GM12878 (cell line): ENCODE measurements at regions not wholly inside any gene's neighbourhood (a gene's known extent, or its start where the extent isn't known, plus 50 kb on each side); places are given as distances from the start of the nearest gene placed in this dataset.
"Not testable (repeated sequence)": the region's sequence is repeated elsewhere in the genome, so short reads cannot be mapped to it uniquely, and the experiment has no call there.

Experiments used
- ATAC-seq: fragments of 200-7000 bp; cut with Tn5 transposase; 3 replicates; pipeline ENCODE4 v1.9.1; 2020; ENCODE audit warnings: mild to moderate bottlenecking, moderate library complexity
- BruUV-seq: library from RNA; stranded (reverse); fragments of 400-500 nt; replicated peaks from 2 replicates; lab custom pipeline; 2021; lab: Mats Ljungman, UMichigan
- CTCF ChIA-PET: fragments of 300-600 bp; sonication (Branson Sonifier 250); formaldehyde crosslinking; extraction: SDS; loops from one replicate; lab custom pipeline; 2021; ENCODE audit warnings: inconsistent platforms; lab: Yijun Ruan, JAX
- POLR2A ChIA-PET: fragments of 350-600 bp; formaldehyde crosslinking; extraction: SDS; loops from one replicate; lab custom pipeline; 2021; ENCODE audit warnings: inconsistent platforms; lab: Charles Lee
- RAD21 ChIA-PET: fragments of 300-600 bp; sonication (Branson Sonifier 250); formaldehyde crosslinking; loops from one replicate; lab custom pipeline; 2023; ENCODE audit warnings: antibody characterized with exemption; ENCODE audit not compliant: unreplicated experiment; lab: Charles Lee
- SMC1A ChIA-PET: fragments of 300-600 bp; sonication (Branson Sonifier 250); formaldehyde crosslinking; loops from one replicate; lab custom pipeline; 2023; ENCODE audit not compliant: unreplicated experiment, uncharacterized antibody; lab: Charles Lee
- DNase-seq: peaks from one replicate; pipeline ENCODE4 v3.0.0-alpha.2; 2011; ENCODE audit warnings: low read depth, low spot score
- FAIRE-seq: peaks from 3 replicates; lab custom pipeline; 2011; peaks lifted over from hg19 to GRCh38; lab: Jason Lieb, UNC
- H2AFZ ChIP-seq: 2 replicates; pipeline ENCODE4 v1.6.0; 2011; ENCODE audit warnings: low read depth, low read length, control low read depth; ENCODE audit not compliant: control insufficient read depth
- H3K27ac ChIP-seq: 2 replicates; pipeline ENCODE4 v1.5.1; 2011; ENCODE audit warnings: control low read depth; ENCODE audit not compliant: control insufficient read depth, insufficient read depth
- H3K27me3 ChIP-seq, 2 experiments: replicated peaks in 1 of 2; 2 replicates each; pipeline versions ENCODE4 v1.6.0 to v1.6.1; 2011; ENCODE audit warnings: low read length in 1 of 2; ENCODE audit not compliant: control insufficient read depth in 2 of 2, insufficient read depth in 2 of 2
- H3K36me3 ChIP-seq, 2 experiments: 2 replicates each; pipeline ENCODE4 v1.5.1; 2011; ENCODE audit warnings: low read length in 1 of 2; ENCODE audit not compliant: control insufficient read depth in 2 of 2, insufficient read depth in 2 of 2
- H3K4me1 ChIP-seq: 2 replicates; pipeline ENCODE4 v1.6.1; 2011; ENCODE audit warnings: mild to moderate bottlenecking, low read length, moderate library complexity, mixed read lengths; ENCODE audit not compliant: control insufficient read depth, insufficient read depth
- H3K4me2 ChIP-seq: 2 replicates; pipeline ENCODE4 v1.6.0; 2011; ENCODE audit warnings: control low read depth; ENCODE audit not compliant: control insufficient read depth, insufficient read depth
- H3K4me3 ChIP-seq: fragments of 200-600 bp; sonication (generic); 2 replicates; pipeline ENCODE4 v1.5.1; 2016
- H3K79me2 ChIP-seq: 2 replicates; pipeline ENCODE4 v1.6.0; 2011; ENCODE audit warnings: low read length; ENCODE audit not compliant: control insufficient read depth, insufficient read depth
- H3K9ac ChIP-seq: 2 replicates; pipeline ENCODE4 v1.8.0; 2011; ENCODE audit warnings: low read length, control low read depth, mixed read lengths; ENCODE audit not compliant: control insufficient read depth, insufficient read depth
- H3K9me3 ChIP-seq: replicated peaks from 3 replicates; pipeline ENCODE4 v1.5.1; 2011; ENCODE audit warnings: mild to moderate bottlenecking, low read length; ENCODE audit not compliant: control insufficient read depth, insufficient read depth
- H4K20me1 ChIP-seq: 2 replicates; pipeline ENCODE4 v1.6.0; 2011; ENCODE audit not compliant: control insufficient read depth, insufficient read depth
- WGBS: methylation state at CpG from one replicate; pipeline ENCODE4 v1.1.6; 2016; ENCODE audit warnings: low lambda C conversion rate; ENCODE audit not compliant: insufficient replicate concordance, insufficient coverage; ENCODE audit errors: missing lambda C conversion rate; 5-methylcytosine and 5-hydroxymethylcytosine counted together
- in situ Hi-C: fragments of 300-500 bp; cut with MboI; formaldehyde crosslinking; loops from 9 replicates; pipeline ENCODE4 v1.14.3; 2018; ENCODE audit warnings: mixed read lengths
- intact Hi-C: fragments of 100-400 bp; cut with micrococcal nuclease; formaldehyde crosslinking; loops from one replicate; pipeline ENCODE4 v1.14.2; 2022; ENCODE audit not compliant: unreplicated experiment

GRCh38 chr9:67331634-67332033, 339.3 kb upstream of the SPATA31A3 start:
- H3K4me3 ChIP-seq, H3K9me3 ChIP-seq, H3K36me3 ChIP-seq, SMC1A ChIA-PET, FAIRE-seq, CTCF ChIA-PET, DNase-seq, POLR2A ChIA-PET, H2AFZ ChIP-seq, in situ Hi-C loops, ATAC-seq, H3K9ac ChIP-seq, RAD21 ChIA-PET, H3K27ac ChIP-seq, H3K4me2 ChIP-seq, H4K20me1 ChIP-seq, BruUV-seq, intact Hi-C loops, H3K79me2 ChIP-seq, H3K4me1 ChIP-seq, H3K27me3 ChIP-seq: not testable (repeated sequence)
- WGBS, result no CpG with 5 or more reads among the region's 2 CpGs

- H3K9ac ChIP-seq, H3K4me2 ChIP-seq, DNase-seq, H3K4me1 ChIP-seq, H3K79me2 ChIP-seq, H3K9me3 ChIP-seq, H2AFZ ChIP-seq, FAIRE-seq, H3K4me3 ChIP-seq, BruUV-seq, RAD21 ChIA-PET, H3K36me3 ChIP-seq, CTCF ChIA-PET, H3K27ac ChIP-seq, H3K27me3 ChIP-seq, in situ Hi-C loops, intact Hi-C loops, H4K20me1 ChIP-seq, ATAC-seq, POLR2A ChIA-PET, SMC1A ChIA-PET: not testable (repeated sequence)
- WGBS, result no CpG with 5 or more reads among the region's 2 CpGs
These were observed 321.1 kb upstream of the SPATA31A3 start for GRCh38 chr9:67313409-67313808.

- H3K79me2 ChIP-seq, RAD21 ChIA-PET, H3K27me3 ChIP-seq, H3K9me3 ChIP-seq, DNase-seq, POLR2A ChIA-PET, H3K9ac ChIP-seq, FAIRE-seq, BruUV-seq, H3K4me2 ChIP-seq, in situ Hi-C loops, H3K4me3 ChIP-seq, SMC1A ChIA-PET, H2AFZ ChIP-seq, ATAC-seq, intact Hi-C loops, H3K4me1 ChIP-seq, CTCF ChIA-PET, H3K36me3 ChIP-seq, H4K20me1 ChIP-seq, H3K27ac ChIP-seq: not testable (repeated sequence)
- no CpG with 5 or more reads among the region's 5 CpGs for WGBS
These were observed 320.2 kb upstream of the SPATA31A3 start for GRCh38 chr9:67312504-67312903.

DNA sequence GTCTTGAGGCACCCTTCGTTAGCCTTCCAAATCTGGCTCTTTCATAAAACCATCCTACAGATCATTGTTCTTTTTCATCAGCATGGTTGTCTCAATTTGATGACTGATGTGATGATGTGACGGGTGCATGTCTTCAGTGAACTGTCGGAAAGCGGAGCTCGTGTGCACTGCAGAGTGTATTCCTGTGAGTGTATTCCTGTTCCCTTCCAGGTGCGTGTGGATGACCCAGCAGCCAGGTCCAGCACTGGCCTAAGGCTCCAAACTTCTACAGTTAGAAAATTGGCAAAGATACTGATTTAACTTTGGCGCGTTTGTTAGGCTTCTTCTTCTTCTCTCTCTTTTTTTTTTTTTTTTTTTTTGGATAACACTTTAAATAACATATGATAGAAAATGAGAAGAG, 314.8 kb upstream of the SPATA31A3 start:
- RAD21 ChIA-PET, H3K4me2 ChIP-seq, H3K9me3 ChIP-seq, H3K9ac ChIP-seq, in situ Hi-C loops, H2AFZ ChIP-seq, intact Hi-C loops, H3K79me2 ChIP-seq, DNase-seq, H3K4me3 ChIP-seq, H3K4me1 ChIP-seq, H3K27me3 ChIP-seq, FAIRE-seq, H4K20me1 ChIP-seq, POLR2A ChIA-PET, SMC1A ChIA-PET, ATAC-seq, H3K27ac ChIP-seq, H3K36me3 ChIP-seq, CTCF ChIA-PET, BruUV-seq: not testable (repeated sequence)
- WGBS, result no CpG with 5 or more reads among the region's 8 CpGs
